Loucy (cell line): ENCODE measurements at regions not wholly inside any gene's neighbourhood (a gene's known extent, or its start where the extent isn't known, plus 50 kb on each side); places are given as distances from the start of the nearest gene placed in this dataset.

ENCODE experiments used
- CTCF ChIP-seq: fragments of 200-600 bp; sonication (generic); conservative IDR thresholded peaks from 2 replicates; pipeline ENCODE4 v1.5.1; 2014; ENCODE audit warnings: mild to moderate bottlenecking, antibody characterized with exemption, low read length
- EZH2phosphoT487 ChIP-seq: fragments of 200-600 bp; IDR thresholded peaks from 2 replicates; pipeline ENCODE4 v1.6.1; 2018; ENCODE audit warnings: antibody characterized with exemption, mild to moderate bottlenecking, moderate library complexity, borderline replicate concordance

- TF ChIP-seq CTCF (no peak), EZH2phosphoT487 (no peak)
Observed at GRCh38 chr9:14439555-14439954, 125.6 kb upstream of the NFIB start.
